K562 (cell line): ENCODE measurements at regions not wholly inside any gene's neighbourhood (a gene's known extent, or its start where the extent isn't known, plus 50 kb on each side); places are given as distances from the start of the nearest gene placed in this dataset.

Experiments
- ATAC-seq: fragments of 200-7000 bp; cut with Tn5 transposase; 3 replicates; pipeline ENCODE4 v1.9.1; 2020; ENCODE audit warnings: moderate library complexity
- BruUV-seq: library from RNA; stranded (reverse); fragments of 400-500 nt; replicated peaks from 2 replicates; lab custom pipeline; 2021; lab: Mats Ljungman, UMichigan
- CTCF ChIA-PET: fragments of 300-600 bp; formaldehyde crosslinking; extraction: SDS; loops from one replicate; lab custom pipeline; 2021; ENCODE audit warnings: low intra/inter-chr PET ratio; lab: Yijun Ruan, JAX
- POLR2A ChIA-PET: fragments of 300-600, 350-650 bp; sonication (Branson Sonifier 250); formaldehyde crosslinking; extraction: SDS; loops from one replicate; lab custom pipeline; 2021; ENCODE audit warnings: antibody characterized with exemption, inconsistent platforms; lab: Yijun Ruan, JAX
- DNase-seq, 4 experiments: peaks; one replicate each; pipeline versions ENCODE4 v3.0.0 to v3.0.0-alpha.2; 2011 to 2018; ENCODE audit warnings: low spot score in 3 of 4, mixed read lengths in 3 of 4; ENCODE audit errors: extremely low read depth in 1 of 4
- FAIRE-seq: peaks from 2 replicates; lab custom pipeline; 2011; peaks lifted over from hg19 to GRCh38; lab: Jason Lieb, UNC
- H2AFZ ChIP-seq: 2 replicates; pipeline ENCODE4 v1.6.0; 2011; ENCODE audit warnings: low read depth, low read length, control low read depth, inconsistent platforms
- H3K27ac ChIP-seq: fragments of 200-600 bp; 3 replicates; pipeline ENCODE4 v1.8.0; 2011; ENCODE audit warnings: low read depth, mild to moderate bottlenecking, control low read depth, inconsistent platforms, low read length, moderate library complexity, mixed read lengths; ENCODE audit errors: extremely low read depth
- H3K27me3 ChIP-seq, 2 experiments: fragments of 300-600 bp in 1 of 2; 2 replicates in 1 of 2; 3 replicates in 1 of 2; pipeline versions ENCODE4 v1.6.0 to v1.8.0; 2011; ENCODE audit warnings: inconsistent platforms in 2 of 2, low read length in 2 of 2, mild to moderate bottlenecking in 1 of 2, mixed read lengths in 1 of 2, moderate library complexity in 1 of 2; ENCODE audit not compliant: control insufficient read depth in 2 of 2, insufficient read depth in 2 of 2
- H3K36me3 ChIP-seq: fragments of 300-600 bp; 3 replicates; pipeline ENCODE4 v1.8.0; 2011; ENCODE audit warnings: mild to moderate bottlenecking, low read length, inconsistent platforms; ENCODE audit not compliant: control insufficient read depth, insufficient read depth
- H3K4me1 ChIP-seq, 2 experiments: fragments of 200-600 bp in 1 of 2; replicated peaks in 1 of 2; 2 replicates in 1 of 2; 3 replicates in 1 of 2; pipeline versions ENCODE4 v1.5.1 to v1.8.0; 2011; ENCODE audit warnings: inconsistent platforms in 2 of 2, low read length in 2 of 2, mild to moderate bottlenecking in 1 of 2, mixed read lengths in 1 of 2, moderate library complexity in 1 of 2; ENCODE audit not compliant: control insufficient read depth in 2 of 2, insufficient read depth in 2 of 2
- H3K4me2 ChIP-seq: 2 replicates; pipeline ENCODE4 v1.6.1; 2011; ENCODE audit warnings: low read length, control low read depth, inconsistent platforms, mixed read lengths; ENCODE audit not compliant: insufficient read depth
- H3K4me3 ChIP-seq: fragments of 200-600 bp; sonication (generic), shearing (Covaris generic); 2 replicates; pipeline ENCODE4 v1.5.1; 2016; ENCODE audit warnings: control low read depth, inconsistent platforms
- H3K79me2 ChIP-seq: fragments of 200-600 bp; 3 replicates; pipeline ENCODE4 v1.8.0; 2011; ENCODE audit warnings: low read length, inconsistent platforms; ENCODE audit not compliant: control insufficient read depth, insufficient read depth
- H3K9ac ChIP-seq, 2 experiments: 2 replicates each; pipeline versions ENCODE4 v1.6.0 to v1.6.1; 2011; ENCODE audit warnings: low read depth in 2 of 2, low read length in 2 of 2, control low read depth in 1 of 2, inconsistent platforms in 1 of 2, mild to moderate bottlenecking in 1 of 2, mixed read lengths in 1 of 2; ENCODE audit not compliant: insufficient read depth in 1 of 2
- H3K9me1 ChIP-seq: one replicate; pipeline ENCODE4 v1.6.0; 2011; ENCODE audit warnings: inconsistent platforms, mild to moderate bottlenecking, low read length, moderate library complexity; ENCODE audit not compliant: control insufficient read depth, insufficient read depth
- H3K9me3 ChIP-seq: replicated peaks from 2 replicates; pipeline ENCODE4 v1.5.1; 2011; ENCODE audit warnings: low read depth, low read length, inconsistent platforms; ENCODE audit not compliant: control insufficient read depth, insufficient read depth
- H4K20me1 ChIP-seq: replicated peaks from 2 replicates; pipeline ENCODE4 v1.6.1; 2011; ENCODE audit warnings: low read length, inconsistent platforms, mixed read lengths; ENCODE audit not compliant: control insufficient read depth, insufficient read depth
- CHCHD3 ChIP-seq: fragments of 250-450 bp; sonication (Bioruptor Pico); IDR thresholded peaks from 2 replicates; pipeline ENCODE4 v2.1.2; 2022; ENCODE audit warnings: mild to moderate bottlenecking
- PPARD ChIP-seq: fragments of 250-450 bp; sonication (Bioruptor Pico); IDR thresholded peaks from 2 replicates; pipeline ENCODE4 v1.8.0; 2022; ENCODE audit warnings: inconsistent platforms, mild to moderate bottlenecking, moderate library complexity
- RBFOX2 ChIP-seq: fragments of 200-400 bp; formaldehyde crosslinking; IDR thresholded peaks from 2 replicates; pipeline ENCODE4 v1.6.1; 2017; ENCODE audit warnings: low read depth, mild to moderate bottlenecking, low read length, moderate library complexity
- ZNF134 ChIP-seq: fragments of 250-450 bp; sonication (Bioruptor Pico); conservative IDR thresholded peaks from 2 replicates; pipeline ENCODE4 v1.4.0; 2020
- ZNF780A ChIP-seq: fragments of 250-450 bp; sonication (Bioruptor Pico); IDR thresholded peaks from 2 replicates; pipeline ENCODE4 v1.5.0; 2021; ENCODE audit warnings: mild to moderate bottlenecking
- WGBS: fragments of 100-300 bp; shearing (Covaris generic); methylation state at CpG from one replicate; pipeline ENCODE4 v1.1.6; 2016; ENCODE audit warnings: low coverage, mixed read lengths; ENCODE audit not compliant: insufficient coverage; ENCODE audit errors: missing lambda C conversion rate; 5-methylcytosine and 5-hydroxymethylcytosine counted together
- in situ Hi-C: fragments of 300-500 bp; cut with MboI; formaldehyde crosslinking; loops from 4 replicates; pipeline ENCODE4 v1.15.0; 2018; ENCODE audit warnings: inconsistent platforms, mixed read lengths
- intact Hi-C: fragments of 100-400 bp; cut with micrococcal nuclease; formaldehyde crosslinking; loops from 2 replicates; pipeline ENCODE4 v1.14.2; 2022
- TF ChIP-seq, protein P1 (sequence below): fragments of 450-650 bp; IDR thresholded peaks from 2 replicates; pipeline ENCODE4 v1.6.1; 2014; ENCODE audit warnings: low read depth, mild to moderate bottlenecking, moderate library complexity, borderline replicate concordance
- TF ChIP-seq, protein P2 (sequence below): IDR thresholded peaks from 2 replicates; pipeline ENCODE4 v1.6.1; 2014; ENCODE audit warnings: antibody characterized with exemption
- TF ChIP-seq, protein P3 (sequence below), 2 experiments: fragments of 450-650 bp; conservative IDR thresholded peaks; 2 replicates each; pipeline ENCODE4 v1.6.1; 2017; ENCODE audit warnings: mild to moderate bottlenecking in 2 of 2, moderate library complexity in 2 of 2
- TF ChIP-seq, protein P4 (sequence below): sonication (generic); formaldehyde crosslinking; IDR thresholded peaks from 2 replicates; pipeline ENCODE4 v1.8.0; 2022; ENCODE audit warnings: missing genetic modification reagents, mild to moderate bottlenecking, borderline replicate concordance

- TF ChIP-seq, protein P1, sequence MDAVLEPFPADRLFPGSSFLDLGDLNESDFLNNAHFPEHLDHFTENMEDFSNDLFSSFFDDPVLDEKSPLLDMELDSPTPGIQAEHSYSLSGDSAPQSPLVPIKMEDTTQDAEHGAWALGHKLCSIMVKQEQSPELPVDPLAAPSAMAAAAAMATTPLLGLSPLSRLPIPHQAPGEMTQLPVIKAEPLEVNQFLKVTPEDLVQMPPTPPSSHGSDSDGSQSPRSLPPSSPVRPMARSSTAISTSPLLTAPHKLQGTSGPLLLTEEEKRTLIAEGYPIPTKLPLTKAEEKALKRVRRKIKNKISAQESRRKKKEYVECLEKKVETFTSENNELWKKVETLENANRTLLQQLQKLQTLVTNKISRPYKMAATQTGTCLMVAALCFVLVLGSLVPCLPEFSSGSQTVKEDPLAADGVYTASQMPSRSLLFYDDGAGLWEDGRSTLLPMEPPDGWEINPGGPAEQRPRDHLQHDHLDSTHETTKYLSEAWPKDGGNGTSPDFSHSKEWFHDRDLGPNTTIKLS: no peak
These were observed 92.8 kb upstream of the ZNF516 start (continued) for GRCh38 chr18:76587879-76588271.

- Histone ChIP-seq H3K27me3 (peaks cover 0 to 9% of the 10 kb centered on the region in 2 experiments; a peak in 3 of 5 replicates), H3K9me3 (no peaks in the 10 kb centered on the region), H3K27ac (no peak overlapping the region), H3K4me1 (no peaks in the 10 kb centered on the region), H3K4me3 (no peak overlapping the region), H2AFZ (no peak overlapping the region), H3K9ac (no peak overlapping the region), H3K79me2 (no peaks in the 10 kb centered on the region), H3K4me2 (no peak overlapping the region), H3K36me3 (no peaks in the 10 kb centered on the region), H3K9me1 (no peaks in the 10 kb centered on the region), H4K20me1 (no peaks in the 10 kb centered on the region)
- DNase-seq: no peak
- WGBS: 35% methylated on average over 30 of the region's 30 CpGs
- TF ChIP-seq CHCHD3 (CRISPR knock-in tag) (no peak), RBFOX2 (no peak), PPARD (CRISPR knock-in tag) (no peak), ZNF134 (CRISPR knock-in tag) (peak; percentile 81), ZNF780A (CRISPR knock-in tag) (no peak)
- TF ChIP-seq, protein P2, sequence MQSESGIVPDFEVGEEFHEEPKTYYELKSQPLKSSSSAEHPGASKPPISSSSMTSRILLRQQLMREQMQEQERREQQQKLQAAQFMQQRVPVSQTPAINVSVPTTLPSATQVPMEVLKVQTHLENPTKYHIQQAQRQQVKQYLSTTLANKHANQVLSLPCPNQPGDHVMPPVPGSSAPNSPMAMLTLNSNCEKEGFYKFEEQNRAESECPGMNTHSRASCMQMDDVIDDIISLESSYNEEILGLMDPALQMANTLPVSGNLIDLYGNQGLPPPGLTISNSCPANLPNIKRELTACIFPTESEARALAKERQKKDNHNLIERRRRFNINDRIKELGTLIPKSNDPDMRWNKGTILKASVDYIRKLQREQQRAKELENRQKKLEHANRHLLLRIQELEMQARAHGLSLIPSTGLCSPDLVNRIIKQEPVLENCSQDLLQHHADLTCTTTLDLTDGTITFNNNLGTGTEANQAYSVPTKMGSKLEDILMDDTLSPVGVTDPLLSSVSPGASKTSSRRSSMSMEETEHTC: no peak
- TF ChIP-seq, protein P3, sequence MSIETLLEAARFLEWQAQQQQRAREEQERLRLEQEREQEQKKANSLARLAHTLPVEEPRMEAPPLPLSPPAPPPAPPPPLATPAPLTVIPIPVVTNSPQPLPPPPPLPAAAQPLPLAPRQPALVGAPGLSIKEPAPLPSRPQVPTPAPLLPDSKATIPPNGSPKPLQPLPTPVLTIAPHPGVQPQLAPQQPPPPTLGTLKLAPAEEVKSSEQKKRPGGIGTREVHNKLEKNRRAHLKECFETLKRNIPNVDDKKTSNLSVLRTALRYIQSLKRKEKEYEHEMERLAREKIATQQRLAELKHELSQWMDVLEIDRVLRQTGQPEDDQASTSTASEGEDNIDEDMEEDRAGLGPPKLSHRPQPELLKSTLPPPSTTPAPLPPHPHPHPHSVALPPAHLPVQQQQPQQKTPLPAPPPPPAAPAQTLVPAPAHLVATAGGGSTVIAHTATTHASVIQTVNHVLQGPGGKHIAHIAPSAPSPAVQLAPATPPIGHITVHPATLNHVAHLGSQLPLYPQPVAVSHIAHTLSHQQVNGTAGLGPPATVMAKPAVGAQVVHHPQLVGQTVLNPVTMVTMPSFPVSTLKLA (conservative IDR thresholded peaks at IDR 0.05): no peak
- TF ChIP-seq, protein P4, sequence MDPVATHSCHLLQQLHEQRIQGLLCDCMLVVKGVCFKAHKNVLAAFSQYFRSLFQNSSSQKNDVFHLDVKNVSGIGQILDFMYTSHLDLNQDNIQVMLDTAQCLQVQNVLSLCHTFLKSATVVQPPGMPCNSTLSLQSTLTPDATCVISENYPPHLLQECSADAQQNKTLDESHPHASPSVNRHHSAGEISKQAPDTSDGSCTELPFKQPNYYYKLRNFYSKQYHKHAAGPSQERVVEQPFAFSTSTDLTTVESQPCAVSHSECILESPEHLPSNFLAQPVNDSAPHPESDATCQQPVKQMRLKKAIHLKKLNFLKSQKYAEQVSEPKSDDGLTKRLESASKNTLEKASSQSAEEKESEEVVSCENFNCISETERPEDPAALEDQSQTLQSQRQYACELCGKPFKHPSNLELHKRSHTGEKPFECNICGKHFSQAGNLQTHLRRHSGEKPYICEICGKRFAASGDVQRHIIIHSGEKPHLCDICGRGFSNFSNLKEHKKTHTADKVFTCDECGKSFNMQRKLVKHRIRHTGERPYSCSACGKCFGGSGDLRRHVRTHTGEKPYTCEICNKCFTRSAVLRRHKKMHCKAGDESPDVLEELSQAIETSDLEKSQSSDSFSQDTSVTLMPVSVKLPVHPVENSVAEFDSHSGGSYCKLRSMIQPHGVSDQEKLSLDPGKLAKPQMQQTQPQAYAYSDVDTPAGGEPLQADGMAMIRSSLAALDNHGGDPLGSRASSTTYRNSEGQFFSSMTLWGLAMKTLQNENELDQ (CRISPR knock-in tag): no peak
- in situ Hi-C loops: no loop called here
- ATAC-seq: no peak
- no peak for FAIRE-seq
- intact Hi-C loops: no loop called here
- BruUV-seq: no TSS peak
- ChIA-PET CTCF (no interaction called here), POLR2A (no interaction called here)
These were observed 92.3 kb upstream of the ZNF516 start for GRCh38 chr18:76587147-76587878.
